Naive thymus-derived CD8-positive, alpha-beta T cell (primary cell): ENCODE measurements at regions not wholly inside any gene's neighbourhood (a gene's known extent, or its start where the extent isn't known, plus 50 kb on each side); places are given as distances from the start of the nearest gene placed in this dataset.

Experiments
- ATAC-seq, 2 donors: fragments of 150-1000 bp; cut with Tn5 transposase in 1 of 2; sonication (Bioruptor Pico), chemical (Tn5 transposase) in 1 of 2; 1 replicate in 1 of 2; 2 replicates in 1 of 2; pipeline ENCODE4 v1.10.0; 2021; ENCODE audit warnings: mild to moderate bottlenecking in 2 of 2, moderate library complexity in 2 of 2
- POLR2A ChIA-PET: fragments of 350-600 bp; sonication (Branson Sonifier 250); formaldehyde crosslinking; loops from one replicate; lab custom pipeline; 2021; ENCODE audit warnings: antibody characterized with exemption; lab: Charles Lee
- DNase-seq, 10 donors: peaks; one replicate each; pipeline versions ENCODE4 v3.0.0 to v3.0.0-alpha.2; 2020 to 2022
- H3K27ac Mint-ChIP-seq, 10 donors: one replicate each; pipeline ENCODE4 v1.8.0; 2020 to 2022; ENCODE audit warnings: mild to moderate bottlenecking in 10 of 10, mixed read lengths in 10 of 10, moderate library complexity in 4 of 10, inconsistent platforms in 1 of 10
- H3K27me3 Mint-ChIP-seq, 5 donors: one replicate each; pipeline ENCODE4 v1.8.0; 2021 to 2022; ENCODE audit warnings: mixed read lengths in 5 of 5
- H3K36me3 Mint-ChIP-seq, 3 donors: one replicate each; pipeline ENCODE4 v1.8.0; 2020 to 2022; ENCODE audit warnings: mixed read lengths in 3 of 3, mild to moderate bottlenecking in 2 of 3, inconsistent platforms in 1 of 3
- H3K4me1 Mint-ChIP-seq, 4 donors: one replicate each; pipeline ENCODE4 v1.8.0; 2021 to 2022; ENCODE audit warnings: mixed read lengths in 4 of 4
- H3K4me3 Mint-ChIP-seq, 10 donors: one replicate each; pipeline ENCODE4 v1.8.0; 2020 to 2022; ENCODE audit warnings: mild to moderate bottlenecking in 10 of 10, mixed read lengths in 10 of 10, moderate library complexity in 6 of 10, inconsistent platforms in 1 of 10
- H3K9me3 Mint-ChIP-seq, 9 donors: one replicate each; pipeline ENCODE4 v1.8.0; 2020 to 2022; ENCODE audit warnings: mixed read lengths in 9 of 9, mild to moderate bottlenecking in 3 of 9, inconsistent platforms in 1 of 9, moderate library complexity in 1 of 9

GRCh38 chr3:156606729-156607128, 51.8 kb upstream of the SSR3 start:
- no peaks in the 10 kb centered on the region for H3K36me3 Mint-ChIP-seq
- DNase-seq (no peak), ATAC-seq (no peak)
- peak overlapping the region in 6 of 10 donors; percentile 15 to 83 (median 57) for H3K4me3 Mint-ChIP-seq
- peaks cover 8 to 24% (median 19%) of the 10 kb centered on the region in 4 donors for H3K4me1 Mint-ChIP-seq
- POLR2A ChIA-PET: no interaction called here
- no peak overlapping the region for H3K27ac Mint-ChIP-seq
- H3K9me3 Mint-ChIP-seq: peaks cover 0 to 2% (median 0%) of the 10 kb centered on the region in 9 donors
- H3K27me3 Mint-ChIP-seq: peaks cover 8 to 43% (median 21%) of the 10 kb centered on the region in 5 donors

- H3K4me3 Mint-ChIP-seq: peak overlapping the region; percentile 34 to 83 (median 69)
- H3K27ac Mint-ChIP-seq: peak overlapping the region in 2 of 10 donors; percentile 51 to 81
- no peaks in the 10 kb centered on the region for H3K36me3 Mint-ChIP-seq
- peaks cover 0 to 2% (median 0%) of the 10 kb centered on the region in 9 donors for H3K9me3 Mint-ChIP-seq
- no peak for DNase-seq
- POLR2A ChIA-PET: interaction anchor here (0.7 kb wide), 1 partner anchor 190 kb away, joined by 4 read pairs; no protein-coding TSS in a partner anchor
- peaks cover 8 to 24% (median 19%) of the 10 kb centered on the region in 4 donors for H3K4me1 Mint-ChIP-seq
- peaks cover 8 to 43% (median 21%) of the 10 kb centered on the region in 5 donors for H3K27me3 Mint-ChIP-seq
- no peak for ATAC-seq
Measured at GRCh38 chr3:156605686-156606605, 51.0 kb upstream of the SSR3 start.

GRCh38 chr3:156604642-156605144, 49.8 kb upstream of the SSR3 start:
- Mint-ChIP-seq H3K27me3 (peaks cover 10 to 43% (median 21%) of the 10 kb centered on the region in 5 donors), H3K4me1 (peaks cover 6 to 24% (median 19%) of the 10 kb centered on the region in 4 donors), H3K36me3 (no peaks in the 10 kb centered on the region), H3K27ac (no peak overlapping the region), H3K9me3 (no peaks in the 10 kb centered on the region), H3K4me3 (no peak overlapping the region)
- DNase-seq (no peak), ATAC-seq (no peak)
- POLR2A ChIA-PET: no interaction called here
